ENCODE measurements at regions not wholly inside any gene's neighbourhood (a gene's known extent, or its start where the extent isn't known, plus 50 kb on each side); places are given as distances from the start of the nearest gene placed in this dataset.

- Histone ChIP-seq H3K27ac (no peak overlapping the region), H3K27me3 (replicated peaks; ENCODE audit: insufficient read depth) (no peaks in the 10 kb centered on the region), H3K9me3 (no peaks in the 10 kb centered on the region), H3K36me3 (no peaks in the 10 kb centered on the region), H3K4me3 (no peak overlapping the region), H3K4me1 (replicated peaks) (no peaks in the 10 kb centered on the region)
- intact Hi-C loops (cut with DNase I), result no loop called here
- no peak for TF ChIP-seq POLR2A (IDR thresholded peaks at IDR 0.05)
- TF ChIP-seq CTCF (IDR thresholded peaks at IDR 0.05), result no peak
- no peak for TF ChIP-seq POLR2AphosphoS5 (IDR thresholded peaks at IDR 0.05)
- 81% methylated on average over 2 of the region's 2 CpGs for WGBS
- DNase-seq (ENCODE audit: low spot score), result no peak
Measured at GRCh38 chr10:44689368-44689767, 221.8 kb upstream of the TMEM72 start.

GRCh38 chr10:44696496-44696895 lies 214.6 kb upstream of the TMEM72 start:
- no peak overlapping the region for H3K27ac ChIP-seq
- WGBS, result 76% methylated on average over 6 of the region's 6 CpGs
- TF ChIP-seq CTCF (IDR thresholded peaks at IDR 0.05), result no peak
- TF ChIP-seq POLR2A (IDR thresholded peaks at IDR 0.05), result no peak
- no peak for TF ChIP-seq POLR2AphosphoS5 (IDR thresholded peaks at IDR 0.05)
- no peak overlapping the region for H3K4me3 ChIP-seq
- no peaks in the 10 kb centered on the region for H3K4me1 ChIP-seq (replicated peaks)
- no peaks in the 10 kb centered on the region for H3K36me3 ChIP-seq
- H3K9me3 ChIP-seq, result no peaks in the 10 kb centered on the region
- no peaks in the 10 kb centered on the region for H3K27me3 ChIP-seq (replicated peaks; ENCODE audit: insufficient read depth)
- intact Hi-C loops (cut with DNase I), result no loop called here
- DNase-seq (ENCODE audit: low spot score), result no peak

- Histone ChIP-seq H3K9me3 (no peaks in the 10 kb centered on the region), H3K36me3 (no peaks in the 10 kb centered on the region), H3K4me3 (no peak overlapping the region), H3K27me3 (replicated peaks; ENCODE audit: insufficient read depth) (no peaks in the 10 kb centered on the region), H3K4me1 (replicated peaks) (no peaks in the 10 kb centered on the region), H3K27ac (no peak overlapping the region)
- TF ChIP-seq POLR2AphosphoS5 (IDR thresholded peaks at IDR 0.05), result peak; percentile 36
- TF ChIP-seq CTCF (IDR thresholded peaks at IDR 0.05), result no peak
- WGBS, result 43% methylated on average over 2 of the region's 2 CpGs
- intact Hi-C loops (cut with DNase I), result no loop called here
- no peak for DNase-seq (ENCODE audit: low spot score)
Measured at GRCh38 chr10:44697116-44697515, 214.0 kb upstream of the TMEM72 start.

GRCh38 chr10:44702531-44702930 lies 208.6 kb upstream of the TMEM72 start:
- 79% methylated on average over 1 of the region's 1 CpG for whole genome bisulfite sequencing
- intact Hi-C loops (cut with DNase I), result no loop called here
- TF ChIP-seq POLR2A (IDR thresholded peaks at IDR 0.05) (no peak), POLR2AphosphoS5 (IDR thresholded peaks at IDR 0.05) (no peak), CTCF (IDR thresholded peaks at IDR 0.05) (no peak)

GRCh38 chr10:44703241-44704155 lies 207.6 kb upstream of the TMEM72 start:
- no peak for TF ChIP-seq POLR2A (IDR thresholded peaks at IDR 0.05)
- no peak for TF ChIP-seq POLR2AphosphoS5 (IDR thresholded peaks at IDR 0.05)
- TF ChIP-seq CTCF (IDR thresholded peaks at IDR 0.05), result no peak
- Histone ChIP-seq H3K9me3 (no peaks in the 10 kb centered on the region), H3K27ac (no peak overlapping the region), H3K4me3 (no peak overlapping the region), H3K4me1 (replicated peaks) (no peaks in the 10 kb centered on the region), H3K36me3 (no peaks in the 10 kb centered on the region), H3K27me3 (replicated peaks; ENCODE audit: insufficient read depth) (no peaks in the 10 kb centered on the region)
- no peak for DNase-seq (ENCODE audit: low spot score)
- WGBS, result 90% methylated on average over 6 of the region's 6 CpGs
- intact Hi-C loops (cut with DNase I), result no loop called here

More at GRCh38 chr10:44702531-44702930, 208.6 kb upstream of the TMEM72 start:
- no peaks in the 10 kb centered on the region for H3K9me3 ChIP-seq
- H3K36me3 ChIP-seq, result no peaks in the 10 kb centered on the region
- H3K27me3 ChIP-seq (replicated peaks; ENCODE audit: insufficient read depth), result no peaks in the 10 kb centered on the region
- no peak for DNase-seq (ENCODE audit: low spot score)
- H3K27ac ChIP-seq, result no peak overlapping the region
- H3K4me1 ChIP-seq (replicated peaks), result no peaks in the 10 kb centered on the region
- no peak overlapping the region for H3K4me3 ChIP-seq

Data from prostate gland (tissue), 2 donors.